ENCODE measurements at regions not wholly inside any gene's neighbourhood (a gene's known extent, or its start where the extent isn't known, plus 50 kb on each side); places are given as distances from the start of the nearest gene placed in this dataset.

DNA sequence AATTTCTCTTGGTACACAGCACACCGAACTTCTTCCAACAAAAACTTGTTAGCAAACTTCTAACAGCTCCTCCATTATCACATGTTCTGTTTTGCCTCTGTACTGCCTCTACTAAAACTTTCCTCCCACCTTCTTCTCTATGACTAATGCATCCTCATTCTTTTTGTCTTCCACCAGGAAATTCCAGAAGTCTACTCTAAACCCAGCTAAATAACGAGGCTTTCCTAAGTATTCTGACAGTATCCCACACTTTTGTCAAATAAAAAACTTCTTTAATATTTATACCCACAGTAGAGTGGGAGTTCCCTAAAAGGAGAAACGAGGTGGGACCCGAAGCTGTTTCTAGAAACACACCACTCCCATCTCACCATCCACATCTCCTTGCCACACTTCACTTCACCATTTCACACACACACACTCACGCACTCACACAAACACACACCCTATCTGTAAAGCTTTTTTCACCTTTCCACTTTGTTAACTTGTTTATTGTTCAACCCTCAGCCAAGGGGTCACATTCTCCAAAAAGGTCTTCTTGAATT, 280.3 kb downstream of the ARAP2 start:
- TF ChIP-seq EZH2phosphoT487 (IDR thresholded peaks at IDR 0.05; ENCODE audit: insufficient read depth, low read depth) (no peak), EZH2 (IDR thresholded peaks at IDR 0.05; ENCODE audit: insufficient read depth, poor library complexity, severe bottlenecking) (no peak)
